RWPE2 (cell line): ENCODE measurements at regions not wholly inside any gene's neighbourhood (a gene's known extent, or its start where the extent isn't known, plus 50 kb on each side); places are given as distances from the start of the nearest gene placed in this dataset.

Source experiments
- ATAC-seq: fragments of 200-7000 bp; cut with Tn5 transposase; 3 replicates; pipeline ENCODE4 v1.9.1; 2021; ENCODE audit warnings: low read depth
- DNase-seq: peaks from one replicate; pipeline ENCODE4 v3.0.0-alpha.2; 2020; ENCODE audit warnings: low spot score
- H3K27ac ChIP-seq: fragments of 450-650 bp; 2 replicates; pipeline ENCODE4 v1.5.1; 2017; ENCODE audit warnings: mild to moderate bottlenecking; ENCODE audit not compliant: poor library complexity, severe bottlenecking
- H3K27me3 ChIP-seq: fragments of 250-450 bp; sonication (Bioruptor Pico); 2 replicates; pipeline ENCODE4 v1.5.1; 2021; ENCODE audit warnings: mild to moderate bottlenecking, moderate library complexity; ENCODE audit not compliant: insufficient read depth, poor library complexity, severe bottlenecking
- H3K36me3 ChIP-seq: fragments of 250-450 bp; sonication (Bioruptor Pico); 2 replicates; pipeline ENCODE4 v1.5.1; 2020; ENCODE audit warnings: low read depth, mild to moderate bottlenecking, moderate library complexity
- H3K4me1 ChIP-seq: fragments of 250-450 bp; sonication (Bioruptor Pico); 2 replicates; pipeline ENCODE4 v1.5.1; 2021; ENCODE audit warnings: mild to moderate bottlenecking, moderate library complexity; ENCODE audit not compliant: insufficient read depth, poor library complexity, severe bottlenecking
- H3K4me3 ChIP-seq: fragments of 250-450 bp; sonication (Bioruptor Pico); 2 replicates; pipeline ENCODE4 v1.5.1; 2021; ENCODE audit warnings: mild to moderate bottlenecking, moderate library complexity; ENCODE audit not compliant: severe bottlenecking
- H3K9me3 ChIP-seq: fragments of 250-450 bp; sonication (Bioruptor Pico); 2 replicates; pipeline ENCODE4 v1.5.1; 2021; ENCODE audit warnings: mild to moderate bottlenecking, moderate library complexity; ENCODE audit not compliant: severe bottlenecking
- TF ChIP-seq, protein P1 (sequence below): fragments of 450-650 bp; IDR thresholded peaks from one replicate; pipeline ENCODE4 v1.5.1; 2017; ENCODE audit warnings: mild to moderate bottlenecking, moderate library complexity; ENCODE audit not compliant: poor library complexity, severe bottlenecking

GRCh38 chr4:58138786-58139668 lies 1028.8 kb upstream of the IGFBP7 start:
- no peaks in the 10 kb centered on the region for H3K4me1 ChIP-seq
- TF ChIP-seq, protein P1, sequence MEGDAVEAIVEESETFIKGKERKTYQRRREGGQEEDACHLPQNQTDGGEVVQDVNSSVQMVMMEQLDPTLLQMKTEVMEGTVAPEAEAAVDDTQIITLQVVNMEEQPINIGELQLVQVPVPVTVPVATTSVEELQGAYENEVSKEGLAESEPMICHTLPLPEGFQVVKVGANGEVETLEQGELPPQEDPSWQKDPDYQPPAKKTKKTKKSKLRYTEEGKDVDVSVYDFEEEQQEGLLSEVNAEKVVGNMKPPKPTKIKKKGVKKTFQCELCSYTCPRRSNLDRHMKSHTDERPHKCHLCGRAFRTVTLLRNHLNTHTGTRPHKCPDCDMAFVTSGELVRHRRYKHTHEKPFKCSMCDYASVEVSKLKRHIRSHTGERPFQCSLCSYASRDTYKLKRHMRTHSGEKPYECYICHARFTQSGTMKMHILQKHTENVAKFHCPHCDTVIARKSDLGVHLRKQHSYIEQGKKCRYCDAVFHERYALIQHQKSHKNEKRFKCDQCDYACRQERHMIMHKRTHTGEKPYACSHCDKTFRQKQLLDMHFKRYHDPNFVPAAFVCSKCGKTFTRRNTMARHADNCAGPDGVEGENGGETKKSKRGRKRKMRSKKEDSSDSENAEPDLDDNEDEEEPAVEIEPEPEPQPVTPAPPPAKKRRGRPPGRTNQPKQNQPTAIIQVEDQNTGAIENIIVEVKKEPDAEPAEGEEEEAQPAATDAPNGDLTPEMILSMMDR, result no peak
- no peak overlapping the region for H3K4me3 ChIP-seq
- no peak overlapping the region for H3K27ac ChIP-seq
- H3K27me3 ChIP-seq, result peaks cover 25% of the 10 kb centered on the region
- no peak for ATAC-seq
- DNase-seq, result no peak
- H3K9me3 ChIP-seq, result no peaks in the 10 kb centered on the region
- no peaks in the 10 kb centered on the region for H3K36me3 ChIP-seq

- no peak for ATAC-seq
- no peak for DNase-seq
These were observed 1026.4 kb upstream of the IGFBP7 start for GRCh38 chr4:58136604-58137003.

GRCh38 chr4:58127680-58128079 lies 1017.5 kb upstream of the IGFBP7 start:
- TF ChIP-seq, protein P1, result no peak
- no peak for DNase-seq
- no peak overlapping the region for H3K4me3 ChIP-seq
- H3K9me3 ChIP-seq, result no peaks in the 10 kb centered on the region
- ATAC-seq, result no peak
- no peaks in the 10 kb centered on the region for H3K36me3 ChIP-seq
- H3K27me3 ChIP-seq, result no peaks in the 10 kb centered on the region
- no peak overlapping the region for H3K27ac ChIP-seq
- no peaks in the 10 kb centered on the region for H3K4me1 ChIP-seq

More at GRCh38 chr4:58136604-58137003, 1026.4 kb upstream of the IGFBP7 start:
- H3K9me3 ChIP-seq, result no peaks in the 10 kb centered on the region
- no peaks in the 10 kb centered on the region for H3K36me3 ChIP-seq
- no peaks in the 10 kb centered on the region for H3K4me1 ChIP-seq
- no peak overlapping the region for H3K27ac ChIP-seq
- H3K27me3 ChIP-seq, result peaks cover 23% of the 10 kb centered on the region
- H3K4me3 ChIP-seq, result no peak overlapping the region
- TF ChIP-seq, protein P1, result no peak

- peaks cover 4% of the 10 kb centered on the region for H3K27me3 ChIP-seq
- ATAC-seq (no peak), DNase-seq (no peak)
- TF ChIP-seq, protein P1, result no peak
- no peak overlapping the region for H3K4me3 ChIP-seq
- no peak overlapping the region for H3K27ac ChIP-seq
- no peaks in the 10 kb centered on the region for H3K9me3 ChIP-seq
- H3K36me3 ChIP-seq, result no peaks in the 10 kb centered on the region
- no peaks in the 10 kb centered on the region for H3K4me1 ChIP-seq
These were observed 1009.1 kb upstream of the IGFBP7 start for GRCh38 chr4:58119298-58119697.

GRCh38 chr4:58113126-58113525 lies 1002.9 kb upstream of the IGFBP7 start:
- Histone ChIP-seq H3K27ac (no peak overlapping the region), H3K9me3 (no peaks in the 10 kb centered on the region), H3K27me3 (no peaks in the 10 kb centered on the region), H3K4me3 (no peak overlapping the region), H3K36me3 (no peaks in the 10 kb centered on the region), H3K4me1 (no peaks in the 10 kb centered on the region)
- ATAC-seq (no peak), DNase-seq (no peak)
- TF ChIP-seq, protein P1, result no peak
